Spleen (tissue), 11 donors: ENCODE measurements at regions not wholly inside any gene's neighbourhood (a gene's known extent, or its start where the extent isn't known, plus 50 kb on each side); places are given as distances from the start of the nearest gene placed in this dataset.

Source experiments
- DNase-seq: peaks from one replicate; pipeline ENCODE4 v3.0.0-alpha.2; 2020
- H3K27ac ChIP-seq, 8 donors: fragments of 200-600 bp; sonication (generic) in 7 of 8; 1 replicate in 4 of 8; 2 replicates in 4 of 8; pipeline versions ENCODE4 v1.5.0 to v1.8.0; 2016 to 2021; ENCODE audit warnings: inconsistent platforms in 4 of 8, mild to moderate bottlenecking in 4 of 8, moderate library complexity in 1 of 8
- H3K27me3 ChIP-seq, 7 donors: fragments of 200-600 bp; sonication (generic) in 6 of 7; replicated peaks in 1 of 7; 1 replicate in 4 of 7; 2 replicates in 3 of 7; pipeline versions ENCODE4 v1.5.0 to v1.8.0; 2016 to 2021; ENCODE audit warnings: inconsistent platforms in 3 of 7, mild to moderate bottlenecking in 1 of 7
- H3K36me3 ChIP-seq, 6 donors: fragments of 200-600 bp; sonication (generic) in 5 of 6; 1 replicate in 4 of 6; 2 replicates in 2 of 6; pipeline versions ENCODE4 v1.5.0 to v1.8.0; 2016 to 2021; ENCODE audit warnings: inconsistent platforms in 2 of 6
- H3K4me1 ChIP-seq, 6 donors: fragments of 200-600 bp; sonication (generic) in 5 of 6; 1 replicate in 3 of 6; 2 replicates in 3 of 6; pipeline versions ENCODE4 v1.5.0 to v1.8.0; 2016 to 2021; ENCODE audit warnings: inconsistent platforms in 3 of 6
- H3K4me3 ChIP-seq, 8 donors: fragments of 200-600 bp; sonication (generic) in 7 of 8; 1 replicate in 4 of 8; 2 replicates in 4 of 8; pipeline versions ENCODE4 v1.5.0 to v1.8.0; 2016 to 2021; ENCODE audit warnings: inconsistent platforms in 4 of 8, mild to moderate bottlenecking in 4 of 8, moderate library complexity in 2 of 8
- H3K9me3 ChIP-seq, 8 donors: fragments of 200-600 bp; sonication (generic) in 7 of 8; 1 replicate in 4 of 8; 2 replicates in 4 of 8; pipeline versions ENCODE4 v1.5.0 to v1.8.0; 2016 to 2021; ENCODE audit warnings: inconsistent platforms in 4 of 8
- CTCF ChIP-seq, 11 experiments: fragments of 200-600 bp in 7 of 11; fragments of 450-650 bp in 4 of 11; sonication (generic) in 4 of 11; IDR thresholded peaks in 8 of 11; conservative IDR thresholded peaks in 3 of 11; 1 replicate in 7 of 11; 2 replicates in 4 of 11; pipeline versions ENCODE4 v1.4.0 to v1.8.0; 2016 to 2021; ENCODE audit warnings: antibody characterized with exemption in 11 of 11, inconsistent platforms in 4 of 11, mild to moderate bottlenecking in 1 of 11
- POLR2A ChIP-seq, 3 donors: fragments of 450-650 bp; IDR thresholded peaks; one replicate each; pipeline ENCODE4 v1.5.1; 2017; ENCODE audit warnings: antibody characterized with exemption in 3 of 3, mild to moderate bottlenecking in 1 of 3
- POLR2AphosphoS5 ChIP-seq, 3 donors: sonication (generic); formaldehyde crosslinking; IDR thresholded peaks; one replicate each; pipeline ENCODE4 v1.5.1; 2017; ENCODE audit warnings: antibody characterized with exemption in 3 of 3
- WGBS, 5 donors: extraction: QIAGEN DNeasy Blood & Tissue Kit in 3 of 5; methylation state at CpG; one replicate each; pipeline versions ENCODE4 v1.1.5 to v1.1.7; 2013 to 2018; 5-methylcytosine and 5-hydroxymethylcytosine counted together
- intact Hi-C: fragments of 100-400 bp; cut with DNase I; formaldehyde crosslinking; loops from one replicate; pipeline ENCODE4 v1.15.0; 2023; ENCODE audit warnings: low total_unique reads
- donor health status: healthy with polysubstance abuse.
- donor health status: DM: no; HTN: no; CAD: no; lungs with moderate emphysema.
- donor health status: DM: no; HTN: no; CAD: no.
- donor health status: Bipolar disorder and iron deficiency.
- donor health status: healthy.
- donor health status: DM: no; HTN: no; CAD: no.
- donor health status: DM: yes; HTN: yes; CAD: no.

- H3K36me3 ChIP-seq: no peaks in the 10 kb centered on the region
- no peaks in the 10 kb centered on the region for H3K4me1 ChIP-seq
- H3K9me3 ChIP-seq: no peaks in the 10 kb centered on the region
- WGBS, 5 donors: 74 to 92% (median 76%) methylated on average over 1 of the region's 1 CpG
- H3K27me3 ChIP-seq: no peaks in the 10 kb centered on the region
- no peak overlapping the region for H3K27ac ChIP-seq
- DNase-seq: no peak
- intact Hi-C loops: no loop called here
- no peak overlapping the region for H3K4me3 ChIP-seq
- TF ChIP-seq CTCF (IDR thresholded peaks at IDR 0.05 in 8 of 11, conservative IDR thresholded peaks at IDR 0.05 in 3 of 11) (no peak), POLR2AphosphoS5 (IDR thresholded peaks at IDR 0.05) (no peak), POLR2A (IDR thresholded peaks at IDR 0.05) (no peak)
Measured at GRCh38 chr5:158014372-158014771, 155.4 kb upstream of the CLINT1 start.

- peak in 1 of 11 experiments; percentile 25 for TF ChIP-seq CTCF (IDR thresholded peaks at IDR 0.05 in 8 of 11, conservative IDR thresholded peaks at IDR 0.05 in 3 of 11)
- TF ChIP-seq POLR2A (IDR thresholded peaks at IDR 0.05): no peak
- no peaks in the 10 kb centered on the region for H3K4me1 ChIP-seq
- no peaks in the 10 kb centered on the region for H3K27me3 ChIP-seq
- intact Hi-C loops: no loop called here
- H3K4me3 ChIP-seq: no peak overlapping the region
- no peak for DNase-seq
- H3K27ac ChIP-seq: no peak overlapping the region
- H3K36me3 ChIP-seq: no peaks in the 10 kb centered on the region
- WGBS, 5 donors: 9 to 26% (median 14%) methylated on average over 5 to 6 of the region's 6 CpGs
- no peaks in the 10 kb centered on the region for H3K9me3 ChIP-seq
Measured at GRCh38 chr5:158013939-158014338, 155.0 kb upstream of the CLINT1 start.

- DNase-seq: no peak
- no peaks in the 10 kb centered on the region for H3K4me1 ChIP-seq
- no peak for TF ChIP-seq CTCF (IDR thresholded peaks at IDR 0.05 in 8 of 11, conservative IDR thresholded peaks at IDR 0.05 in 3 of 11)
- no peak for TF ChIP-seq POLR2AphosphoS5 (IDR thresholded peaks at IDR 0.05)
- no peak for TF ChIP-seq POLR2A (IDR thresholded peaks at IDR 0.05)
- H3K36me3 ChIP-seq: no peaks in the 10 kb centered on the region
- no peak overlapping the region for H3K4me3 ChIP-seq
- H3K27me3 ChIP-seq: no peaks in the 10 kb centered on the region
- H3K9me3 ChIP-seq: no peaks in the 10 kb centered on the region
- WGBS, 5 donors: 46 to 60% (median 55%) methylated on average over 4 of the region's 4 CpGs
- no peak overlapping the region for H3K27ac ChIP-seq
- intact Hi-C loops: no loop called here
Measured at GRCh38 chr5:158013303-158013702, 154.4 kb upstream of the CLINT1 start.

GRCh38 chr5:158011422-158011821, 152.5 kb upstream of the CLINT1 start:
- Histone ChIP-seq H3K36me3 (no peaks in the 10 kb centered on the region), H3K27me3 (no peaks in the 10 kb centered on the region), H3K4me3 (no peak overlapping the region), H3K4me1 (no peaks in the 10 kb centered on the region), H3K27ac (no peak overlapping the region), H3K9me3 (peaks cover 0 to under 1% (median 0%) of the 10 kb centered on the region in 8 donors)
- no peak for DNase-seq
- no peak for TF ChIP-seq POLR2A (IDR thresholded peaks at IDR 0.05)
- TF ChIP-seq CTCF (IDR thresholded peaks at IDR 0.05 in 8 of 11, conservative IDR thresholded peaks at IDR 0.05 in 3 of 11): no peak
- no peak for TF ChIP-seq POLR2AphosphoS5 (IDR thresholded peaks at IDR 0.05)
- intact Hi-C loops: no loop called here
